ENCODE measurements at regions not wholly inside any gene's neighbourhood (a gene's known extent, or its start where the extent isn't known, plus 50 kb on each side); places are given as distances from the start of the nearest gene placed in this dataset.

- intact Hi-C loops (cut with micrococcal nuclease): no loop called here
- BruUV-seq (replicated peaks): no TSS peak
These were observed 135.6 kb downstream of the TSEN15 start for GRCh38 chr1:184187097-184187496.

More at GRCh38 chr1:184187097-184187496, 135.6 kb downstream of the TSEN15 start:
- Histone ChIP-seq H2AK9ac (replicated peaks; ENCODE audit: low read depth, low read length, poor library complexity) (no peak overlapping the region), H2BK20ac (ENCODE audit: low read depth, low read length) (no peak overlapping the region), H3K18ac (ENCODE audit: low read depth, low read length) (no peak overlapping the region), H4K20me1 (ENCODE audit: insufficient read depth, low read length) (no peaks in the 10 kb centered on the region), H3K79me1 (ENCODE audit: low read depth in 1 of 2, low read length in 2 of 2) (no peaks in the 10 kb centered on the region), H2BK15ac (ENCODE audit: low read depth, low read length) (no peak overlapping the region), H3K9me1 (ENCODE audit: insufficient read depth, low read length) (no peaks in the 10 kb centered on the region), H4K91ac (ENCODE audit: insufficient read depth, low read depth, low read length) (no peak overlapping the region), H3K4me1 (ENCODE audit: control insufficient read depth, insufficient read depth, low read length) (peaks cover 2% of the 10 kb centered on the region), H2BK120ac (ENCODE audit: low read depth, low read length) (no peak overlapping the region), H3K23ac (ENCODE audit: low read depth, low read length) (no peak overlapping the region), H2BK5ac (ENCODE audit: low read depth, low read length, poor library complexity, severe bottlenecking) (no peak overlapping the region), H3K4ac (ENCODE audit: low read depth, low read length) (no peak overlapping the region), H2AK5ac (ENCODE audit: low read depth, low read length) (no peak overlapping the region), H3K56ac (ENCODE audit: extremely low read depth, insufficient read depth, low read length) (no peak overlapping the region), H2AFZ (replicated peaks; ENCODE audit: low read length, poor library complexity) (no peak overlapping the region), H4K5ac (ENCODE audit: low read depth, low read length) (no peak overlapping the region), H3K9me3 (ENCODE audit: control insufficient read depth, insufficient read depth, low read length) (no peaks in the 10 kb centered on the region), H3K4me3 (ENCODE audit: insufficient read depth, low read depth, low read length) (no peak overlapping the region), H3K36me3 (ENCODE audit: control insufficient read depth, insufficient read depth, low read length) (no peaks in the 10 kb centered on the region), H3K4me2 (ENCODE audit: low read depth, low read length) (no peak overlapping the region), H3K9ac (ENCODE audit: low read depth, low read length) (no peak overlapping the region), H3K14ac (replicated peaks; ENCODE audit: low read depth, low read length) (no peak overlapping the region), H3K27me3 (ENCODE audit: control insufficient read depth, insufficient read depth, low read length) (peaks cover 6% of the 10 kb centered on the region; the same call in 1 of the 2 replicates), H3K27ac (ENCODE audit: insufficient read depth, low read length) (no peak overlapping the region), H4K8ac (ENCODE audit: low read depth in 2 of 2, low read length in 2 of 2) (no peak overlapping the region)
- ChIA-PET POLR2A (ENCODE audit: unreplicated experiment) (no interaction called here), CTCF (no interaction called here)
- no peak for TF ChIP-seq NFE2L2 (IDR thresholded peaks at IDR 0.05; ENCODE audit: low read depth, low read length)
- no peak for TF ChIP-seq POLR2A (IDR thresholded peaks at IDR 0.05; ENCODE audit: low read depth, low read length)
- TF ChIP-seq, protein P1, sequence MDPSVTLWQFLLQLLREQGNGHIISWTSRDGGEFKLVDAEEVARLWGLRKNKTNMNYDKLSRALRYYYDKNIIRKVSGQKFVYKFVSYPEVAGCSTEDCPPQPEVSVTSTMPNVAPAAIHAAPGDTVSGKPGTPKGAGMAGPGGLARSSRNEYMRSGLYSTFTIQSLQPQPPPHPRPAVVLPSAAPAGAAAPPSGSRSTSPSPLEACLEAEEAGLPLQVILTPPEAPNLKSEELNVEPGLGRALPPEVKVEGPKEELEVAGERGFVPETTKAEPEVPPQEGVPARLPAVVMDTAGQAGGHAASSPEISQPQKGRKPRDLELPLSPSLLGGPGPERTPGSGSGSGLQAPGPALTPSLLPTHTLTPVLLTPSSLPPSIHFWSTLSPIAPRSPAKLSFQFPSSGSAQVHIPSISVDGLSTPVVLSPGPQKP (IDR thresholded peaks at IDR 0.05; ENCODE audit: borderline replicate concordance, low read depth, low read length): no peak
- no peak for TF ChIP-seq FOS (IDR thresholded peaks at IDR 0.05; ENCODE audit: low read depth, low read length)
- no peak for TF ChIP-seq CHD1 (IDR thresholded peaks at IDR 0.05; ENCODE audit: low read depth, low read length)
- no peak for TF ChIP-seq CTCF (conservative IDR thresholded peaks at IDR 0.05; ENCODE audit: low read depth, low read length)
- no peak for TF ChIP-seq RCOR1 (IDR thresholded peaks at IDR 0.05; ENCODE audit: insufficient replicate concordance, low read length)
- in situ Hi-C loops (cut with MboI; ENCODE audit: low sequenced_read_pairs) (no loop called here), dilution Hi-C loops (cut with HindIII; ENCODE audit: low sequenced_read_pairs, unreplicated experiment) (no loop called here)
- no peak for ATAC-seq (ENCODE audit: low read depth)
- DNase-seq: no peak
- no CpG with 5 or more reads among the region's 3 CpGs for WGBS, 2 experiments (ENCODE audit: extremely low coverage in 2 of 2, insufficient read length in 1 of 2)
